GM06990 (cell line): ENCODE measurements at regions not wholly inside any gene's neighbourhood (a gene's known extent, or its start where the extent isn't known, plus 50 kb on each side); places are given as distances from the start of the nearest gene placed in this dataset.

Experiments used
- DNase-seq: peaks from one replicate; pipeline ENCODE4 v3.0.0-alpha.2; 2011; ENCODE audit not compliant: insufficient read length; ENCODE audit errors: extremely low read depth
- H3K27me3 ChIP-seq: replicated peaks from 2 replicates; pipeline ENCODE4 v1.6.0; 2011; ENCODE audit warnings: low read length; ENCODE audit not compliant: control insufficient read depth, insufficient read depth
- H3K36me3 ChIP-seq: 2 replicates; pipeline ENCODE4 v1.5.1; 2011; ENCODE audit warnings: low read length; ENCODE audit not compliant: control insufficient read depth, insufficient read depth
- H3K4me3 ChIP-seq: replicated peaks from 2 replicates; pipeline ENCODE4 v1.5.1; 2011; ENCODE audit warnings: low read depth, mild to moderate bottlenecking, control low read depth, low read length
- TF ChIP-seq, protein P1 (sequence below): IDR thresholded peaks from 2 replicates; pipeline ENCODE4 v1.5.1; 2011; ENCODE audit warnings: low read length, control low read depth, mild to moderate bottlenecking, inconsistent platforms; ENCODE audit not compliant: insufficient read depth, poor library complexity, severe bottlenecking

DNA sequence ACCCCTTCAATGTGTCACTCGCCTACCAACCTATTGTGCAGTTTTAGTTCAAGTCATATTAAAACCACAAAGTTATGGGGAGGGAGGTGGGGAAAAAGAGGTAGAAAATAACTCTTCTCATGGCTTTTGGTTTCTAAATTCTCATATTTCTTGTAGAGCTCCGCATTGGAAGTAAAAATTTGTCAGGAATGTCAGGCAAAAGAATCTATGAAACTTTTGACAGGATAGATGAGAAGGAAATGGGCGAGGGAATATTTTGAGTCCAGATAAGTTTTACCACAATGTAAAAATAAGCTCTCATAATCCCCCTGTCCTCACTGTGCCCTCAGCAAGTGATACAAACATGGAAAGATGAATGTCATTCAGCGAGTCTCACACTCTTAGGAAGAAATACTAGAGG, 270.4 kb downstream of the DLEU7 start:
- H3K36me3 ChIP-seq, result no peaks in the 10 kb centered on the region
- H3K27me3 ChIP-seq, result no peaks in the 10 kb centered on the region
- TF ChIP-seq, protein P1, sequence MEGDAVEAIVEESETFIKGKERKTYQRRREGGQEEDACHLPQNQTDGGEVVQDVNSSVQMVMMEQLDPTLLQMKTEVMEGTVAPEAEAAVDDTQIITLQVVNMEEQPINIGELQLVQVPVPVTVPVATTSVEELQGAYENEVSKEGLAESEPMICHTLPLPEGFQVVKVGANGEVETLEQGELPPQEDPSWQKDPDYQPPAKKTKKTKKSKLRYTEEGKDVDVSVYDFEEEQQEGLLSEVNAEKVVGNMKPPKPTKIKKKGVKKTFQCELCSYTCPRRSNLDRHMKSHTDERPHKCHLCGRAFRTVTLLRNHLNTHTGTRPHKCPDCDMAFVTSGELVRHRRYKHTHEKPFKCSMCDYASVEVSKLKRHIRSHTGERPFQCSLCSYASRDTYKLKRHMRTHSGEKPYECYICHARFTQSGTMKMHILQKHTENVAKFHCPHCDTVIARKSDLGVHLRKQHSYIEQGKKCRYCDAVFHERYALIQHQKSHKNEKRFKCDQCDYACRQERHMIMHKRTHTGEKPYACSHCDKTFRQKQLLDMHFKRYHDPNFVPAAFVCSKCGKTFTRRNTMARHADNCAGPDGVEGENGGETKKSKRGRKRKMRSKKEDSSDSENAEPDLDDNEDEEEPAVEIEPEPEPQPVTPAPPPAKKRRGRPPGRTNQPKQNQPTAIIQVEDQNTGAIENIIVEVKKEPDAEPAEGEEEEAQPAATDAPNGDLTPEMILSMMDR, result no peak
- no peak for DNase-seq
- no peak overlapping the region for H3K4me3 ChIP-seq

DNA sequence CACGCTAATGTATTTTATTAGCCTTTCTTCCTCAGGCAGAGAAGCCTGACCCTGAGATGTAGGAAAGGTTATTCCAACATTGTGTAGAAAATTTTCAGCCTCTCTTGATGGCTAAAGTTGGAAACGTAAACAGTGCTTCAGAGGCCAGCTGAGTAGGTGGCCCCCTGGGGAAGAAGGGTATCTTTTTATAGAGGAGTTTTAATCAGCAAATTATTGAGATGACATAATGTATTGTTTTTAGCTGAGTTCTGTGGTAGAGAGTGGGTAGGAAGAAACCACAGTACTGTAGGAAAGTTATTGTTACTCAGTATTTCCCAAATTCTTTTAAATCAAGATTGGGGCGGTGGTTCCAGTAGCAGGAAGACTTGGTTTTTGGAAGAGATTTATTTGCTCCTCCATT, 268.8 kb downstream of the DLEU7 start:
- no peaks in the 10 kb centered on the region for H3K36me3 ChIP-seq
- TF ChIP-seq, protein P1, result no peak
- DNase-seq, result no peak
- no peaks in the 10 kb centered on the region; the same call in 1 of the 2 replicates for H3K27me3 ChIP-seq
- no peak overlapping the region for H3K4me3 ChIP-seq

DNA sequence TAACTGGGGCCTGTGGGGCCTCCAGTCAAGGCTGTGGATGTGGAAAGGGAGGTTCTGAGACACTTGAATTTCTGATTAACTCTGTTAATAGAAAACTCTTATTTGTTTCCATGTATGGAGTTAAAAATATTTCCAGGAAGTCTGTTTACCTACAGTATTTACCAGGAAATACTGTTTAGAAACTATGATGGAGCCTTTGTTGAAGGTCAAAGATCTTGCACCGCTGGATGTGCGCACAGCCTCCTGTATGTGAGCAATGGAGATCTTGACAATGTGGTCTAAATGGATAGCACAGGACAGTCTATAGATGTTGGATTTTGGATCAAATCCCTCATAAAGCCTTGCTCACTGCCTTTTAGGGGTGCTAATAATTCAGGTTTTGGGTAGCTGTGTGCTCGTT, 268.4 kb downstream of the DLEU7 start:
- H3K27me3 ChIP-seq, result no peaks in the 10 kb centered on the region; the same call in 1 of the 2 replicates
- no peaks in the 10 kb centered on the region for H3K36me3 ChIP-seq
- no peak for DNase-seq
- H3K4me3 ChIP-seq, result no peak overlapping the region
- TF ChIP-seq, protein P1, result no peak

GRCh38 chr13:50576156-50576555, 267.3 kb downstream of the DLEU7 start:
- no peaks in the 10 kb centered on the region for H3K36me3 ChIP-seq
- H3K27me3 ChIP-seq, result no peaks in the 10 kb centered on the region; the same call in 1 of the 2 replicates
- no peak for DNase-seq
- no peak overlapping the region for H3K4me3 ChIP-seq
- TF ChIP-seq, protein P1, result no peak

- no peak for DNase-seq
- Histone ChIP-seq H3K36me3 (no peaks in the 10 kb centered on the region), H3K27me3 (no peaks in the 10 kb centered on the region; the same call in 1 of the 2 replicates), H3K4me3 (no peak overlapping the region)
- TF ChIP-seq, protein P1, result no peak
Measured at GRCh38 chr13:50577806-50578205, 265.7 kb downstream of the DLEU7 start.

DNA sequence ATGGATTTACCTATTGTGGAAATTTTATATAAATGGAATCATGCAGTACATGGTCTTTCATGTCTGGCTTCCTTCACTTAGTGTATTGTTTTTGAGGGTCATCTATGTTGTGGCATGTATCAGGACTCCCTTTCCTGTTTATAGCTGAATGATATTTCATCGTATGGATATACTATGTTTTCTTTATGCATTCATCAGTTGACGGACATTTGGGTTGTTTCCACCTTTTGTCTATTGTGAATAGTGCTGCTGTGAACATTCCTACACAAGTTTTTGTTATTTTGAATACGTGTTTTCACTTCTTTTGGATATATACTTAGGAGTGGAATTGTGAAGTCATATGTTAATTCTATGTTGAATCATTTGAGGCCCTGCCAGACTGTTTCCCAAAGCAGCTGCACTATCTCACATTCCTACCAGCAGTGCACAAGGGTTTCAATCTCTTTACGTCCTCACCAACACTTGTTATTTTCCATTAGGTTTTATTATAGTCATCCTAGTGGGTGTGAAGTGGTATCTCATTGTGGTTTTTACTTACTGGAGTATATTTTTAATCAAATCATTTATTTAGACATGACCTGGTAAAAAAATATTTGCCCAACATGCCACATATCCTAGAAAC, 262.7 kb downstream of the DLEU7 start:
- no peak for DNase-seq

More for the DNA sequence above, 262.7 kb downstream of the DLEU7 start:
- no peaks in the 10 kb centered on the region for H3K36me3 ChIP-seq
- no peaks in the 10 kb centered on the region; the same call in 1 of the 2 replicates for H3K27me3 ChIP-seq
- TF ChIP-seq, protein P1, result no peak
- H3K4me3 ChIP-seq, result no peak overlapping the region
